ENCODE measurements at regions not wholly inside any gene's neighbourhood (a gene's known extent, or its start where the extent isn't known, plus 50 kb on each side); places are given as distances from the start of the nearest gene placed in this dataset.

- no peak for DNase-seq (ENCODE audit: low spot score)
Observed at GRCh38 chr6:91796603-91797002, 1209.7 kb upstream of the MAP3K7 start.

GRCh38 chr6:91788501-91788900 is 1201.6 kb upstream of the MAP3K7 start:
- no peak for DNase-seq (ENCODE audit: low spot score)

- DNase-seq (ENCODE audit: low spot score) = no peak
Observed at GRCh38 chr6:91786474-91787184, 1199.8 kb upstream of the MAP3K7 start.

DNA sequence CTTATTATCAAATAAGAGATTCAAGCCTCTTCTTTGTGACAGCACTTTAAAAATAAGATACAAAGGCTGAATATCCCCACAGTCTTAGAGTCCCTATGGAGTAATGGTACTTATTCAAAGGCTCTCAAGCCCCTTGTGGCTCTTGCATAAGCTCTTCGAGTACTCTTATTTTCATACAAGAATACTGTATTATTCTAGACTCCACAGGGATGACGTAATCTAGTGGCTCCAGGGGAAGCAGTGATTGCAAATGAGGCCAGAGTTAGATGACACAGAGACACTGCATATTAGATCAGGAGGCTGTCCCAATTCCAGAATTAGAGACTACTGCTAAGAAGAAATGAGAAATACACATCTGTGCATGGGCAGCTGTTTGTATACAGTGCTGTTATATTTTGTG is 1195.9 kb upstream of the MAP3K7 start:
- DNase-seq (ENCODE audit: low spot score) = peak; percentile 5

DNA sequence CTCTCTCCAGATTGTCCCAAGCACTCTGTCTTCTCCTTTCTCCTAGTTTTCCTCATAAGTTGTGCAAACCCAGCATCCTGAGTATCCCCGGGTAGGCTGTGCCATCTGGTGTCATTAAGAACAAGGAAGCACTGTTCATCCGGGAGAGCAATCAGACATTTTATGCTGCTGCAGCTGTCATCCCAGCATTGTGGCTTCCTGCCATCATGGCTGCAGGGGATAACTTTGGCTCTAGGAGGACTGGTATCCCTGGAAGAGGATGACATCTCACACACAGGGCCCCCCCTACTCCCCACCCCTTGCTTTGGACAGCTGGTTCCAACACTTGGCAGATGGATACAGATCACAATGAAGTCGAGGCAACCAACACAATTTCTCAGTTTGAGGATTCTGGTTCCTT is 1195.1 kb upstream of the MAP3K7 start:
- peak; percentile 47 for DNase-seq (ENCODE audit: low spot score)

GRCh38 chr6:91780270-91780669 is 1193.4 kb upstream of the MAP3K7 start:
- DNase-seq (ENCODE audit: low spot score) = no peak

DNA sequence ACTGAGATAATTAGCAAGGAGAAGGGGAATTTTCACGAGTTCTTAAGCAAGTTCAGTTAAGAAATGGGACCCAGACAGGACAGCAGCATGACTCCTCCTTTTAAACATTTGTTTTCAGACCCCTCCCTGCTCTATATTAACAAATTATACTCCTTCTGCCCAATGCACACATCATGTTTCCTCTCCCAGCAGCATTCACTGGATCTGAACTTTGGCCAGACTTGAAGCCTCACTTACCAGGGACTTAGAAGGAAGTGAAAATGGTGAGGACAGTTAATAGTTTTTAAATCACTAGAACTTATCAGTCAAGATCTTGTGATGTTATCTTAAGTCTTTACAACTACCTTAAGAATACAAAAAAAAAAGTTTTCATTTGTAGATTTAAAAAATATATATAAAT is 1174.7 kb upstream of the MAP3K7 start:
- no peak for DNase-seq (ENCODE audit: low spot score)

DNA sequence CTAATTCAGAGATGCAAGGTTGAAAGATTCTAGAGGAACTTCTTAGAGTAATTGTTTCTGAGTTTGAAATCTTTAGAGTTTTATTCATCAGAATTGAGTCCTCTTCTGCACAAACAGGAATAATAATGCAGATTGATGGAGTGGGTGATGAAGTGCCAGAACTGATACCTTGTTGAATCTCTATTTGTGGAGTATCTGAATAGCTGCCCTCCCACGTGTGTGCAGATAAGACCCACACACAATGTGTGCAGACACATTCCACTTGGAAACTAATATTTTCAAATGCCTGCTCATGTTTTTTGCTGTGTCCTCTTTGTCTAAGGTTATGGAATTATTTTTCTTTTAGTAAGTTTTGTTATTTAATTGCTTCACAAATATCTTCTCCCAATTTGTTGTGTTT is 1167.8 kb upstream of the MAP3K7 start:
- DNase-seq (ENCODE audit: low spot score) = no peak

DNA sequence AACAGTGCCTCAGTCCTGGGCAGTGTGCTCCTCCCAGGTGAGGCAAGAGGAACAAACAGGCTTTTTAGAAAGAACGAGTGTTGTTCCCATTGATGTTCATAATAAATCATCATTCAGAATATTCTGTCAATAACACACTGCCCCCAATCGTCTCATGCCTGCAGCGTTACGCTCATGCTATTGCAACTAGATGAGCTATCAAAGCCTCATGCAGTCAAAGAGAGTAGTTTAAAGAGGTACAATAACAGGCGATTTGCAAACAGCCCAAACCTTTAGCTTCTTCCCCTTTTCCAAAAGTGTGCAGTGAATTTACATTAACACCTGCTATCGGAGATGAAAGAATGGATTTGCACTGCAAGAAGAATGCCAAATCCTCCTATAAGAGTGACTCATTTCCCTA is 1164.7 kb upstream of the MAP3K7 start:
- DNase-seq (ENCODE audit: low spot score) = no peak

GRCh38 chr6:91744566-91744965 is 1157.7 kb upstream of the MAP3K7 start:
- no peak for DNase-seq (ENCODE audit: low spot score)

- DNase-seq (ENCODE audit: low spot score) = peak; percentile 21
Observed at GRCh38 chr6:91743756-91744155, 1156.9 kb upstream of the MAP3K7 start.

DNA sequence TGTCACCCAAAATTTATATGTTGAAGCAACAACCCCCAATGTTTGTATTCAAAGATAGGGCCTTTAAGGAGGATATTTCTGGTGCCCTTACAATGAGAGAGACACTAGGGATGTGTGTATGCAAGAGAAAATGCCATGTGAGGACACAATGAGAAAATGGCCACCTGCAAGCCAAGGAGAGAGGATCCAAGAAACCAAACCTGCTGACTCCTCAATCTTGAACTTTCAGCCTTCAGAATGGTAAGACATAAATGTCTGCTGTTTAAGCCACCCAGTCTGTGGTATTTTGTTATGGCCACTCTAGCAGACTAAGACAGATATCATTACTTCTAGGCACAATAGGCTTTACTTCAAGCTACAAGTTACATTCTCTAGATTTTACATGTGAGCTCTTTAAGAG is 1145.1 kb upstream of the MAP3K7 start:
- DNase-seq (ENCODE audit: low spot score) = no peak

- DNase-seq (ENCODE audit: low spot score) = no peak
Observed at GRCh38 chr6:91730710-91731109, 1143.8 kb upstream of the MAP3K7 start.

DNA sequence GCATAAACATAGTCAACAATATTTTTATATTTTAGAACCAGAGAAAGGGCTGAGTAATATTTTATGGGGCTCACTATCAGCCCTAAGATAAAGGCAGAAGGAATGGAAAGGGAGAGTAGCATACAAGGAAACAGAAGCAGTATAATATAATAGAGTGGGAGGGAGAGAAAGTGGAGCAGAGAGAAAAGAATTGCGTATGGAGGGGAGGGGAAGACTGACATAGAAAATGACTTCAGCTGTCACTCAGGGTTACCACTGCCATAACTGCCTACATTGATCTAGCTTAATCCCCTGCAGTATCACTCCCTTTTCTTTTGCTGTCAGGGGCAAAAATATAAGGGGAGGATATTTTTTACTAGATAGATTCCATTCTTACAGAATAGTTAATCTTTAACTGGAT is 1133.5 kb upstream of the MAP3K7 start:
- no peak for DNase-seq (ENCODE audit: low spot score)

GRCh38 chr6:91719414-91719813 is 1132.5 kb upstream of the MAP3K7 start:
- no peak for DNase-seq (ENCODE audit: low spot score)

DNA sequence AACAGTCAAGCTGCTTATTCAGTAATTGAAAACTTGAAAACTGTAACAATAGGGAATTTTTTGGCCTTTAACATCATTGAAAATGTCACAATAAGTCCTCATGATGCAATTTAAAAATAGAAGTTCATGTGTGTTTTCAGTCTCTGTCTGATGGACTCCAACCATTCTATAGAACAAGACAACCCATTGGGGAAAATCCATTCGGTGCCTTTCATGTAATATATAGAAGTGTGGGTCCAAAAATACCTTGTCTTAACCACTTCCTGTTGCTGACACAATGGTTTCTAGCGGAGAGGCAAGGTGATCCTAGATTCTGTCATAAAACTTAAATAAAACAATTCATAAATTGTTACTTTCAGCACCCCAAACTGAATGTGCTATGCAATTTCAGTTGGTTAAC is 1131.3 kb upstream of the MAP3K7 start:
- DNase-seq (ENCODE audit: low spot score) = no peak

GRCh38 chr6:91717094-91717493 is 1130.2 kb upstream of the MAP3K7 start:
- DNase-seq (ENCODE audit: low spot score) = no peak

DNA sequence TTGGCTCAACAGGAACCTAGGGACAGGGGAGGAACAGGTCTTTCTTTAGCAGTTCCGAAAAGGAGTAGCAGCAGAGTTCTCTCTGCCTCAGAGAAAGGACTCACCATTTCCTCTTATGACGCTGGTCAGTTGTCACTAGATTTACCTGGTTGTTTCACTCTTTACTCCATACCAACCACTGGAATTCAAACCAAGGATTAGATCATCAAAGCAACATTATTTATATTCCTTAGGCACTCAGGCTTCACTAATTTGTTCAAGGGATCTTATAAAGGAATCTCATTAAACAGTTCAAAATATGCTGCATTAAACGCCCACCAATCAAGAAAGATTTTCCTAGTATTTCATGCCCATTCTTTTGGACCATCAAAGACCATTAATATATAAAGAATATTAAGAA is 1129.5 kb upstream of the MAP3K7 start:
- DNase-seq (ENCODE audit: low spot score) = no peak

- DNase-seq (ENCODE audit: low spot score) = no peak
Observed at GRCh38 chr6:91715171-91715805, 1128.4 kb upstream of the MAP3K7 start.

- no peak for DNase-seq (ENCODE audit: low spot score)
Observed at GRCh38 chr6:91713911-91714310, 1127.0 kb upstream of the MAP3K7 start.

GRCh38 chr6:91711518-91711917 is 1124.6 kb upstream of the MAP3K7 start:
- DNase-seq (ENCODE audit: low spot score) = no peak

GRCh38 chr6:91710342-91710741 is 1123.5 kb upstream of the MAP3K7 start:
- DNase-seq (ENCODE audit: low spot score) = peak; percentile 20

DNA sequence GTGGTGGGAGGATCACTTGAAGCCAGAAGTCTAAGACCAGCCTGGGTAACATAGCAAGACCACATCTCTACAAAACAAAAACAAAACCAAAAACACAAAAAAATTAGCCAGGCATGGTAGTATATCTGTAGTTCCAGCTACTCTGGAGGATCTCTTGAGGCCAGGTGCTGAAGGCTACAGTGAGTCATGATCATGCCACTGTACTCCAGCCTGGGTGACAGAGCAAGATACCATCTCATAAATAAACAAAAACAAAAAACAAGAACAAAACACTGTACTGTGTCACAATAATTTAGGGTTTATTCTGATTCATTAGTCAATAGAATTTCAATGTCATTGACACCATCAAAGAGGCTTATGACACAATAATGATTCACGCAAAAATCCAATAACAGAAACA is 1121.7 kb upstream of the MAP3K7 start:
- DNase-seq (ENCODE audit: low spot score) = no peak

- DNase-seq (ENCODE audit: low spot score) = no peak
Observed at GRCh38 chr6:91705646-91706045, 1118.8 kb upstream of the MAP3K7 start.

Measured in globus pallidus (tissue), 1 donor.